ENCODE measurements at regions not wholly inside any gene's neighbourhood (a gene's known extent, or its start where the extent isn't known, plus 50 kb on each side); places are given as distances from the start of the nearest gene placed in this dataset.
A peak's percentile ranks its signal among the peaks of the same experiment; 100 is the strongest.

- no peak for DNase-seq (ENCODE audit: low spot score)
Measured at GRCh38 chr10:10302689-10303088, 715.0 kb upstream of the CELF2 start.

GRCh38 chr10:10307036-10307435 lies 710.6 kb upstream of the CELF2 start:
- DNase-seq (ENCODE audit: low spot score) = no peak

GRCh38 chr10:10307551-10307950 lies 710.1 kb upstream of the CELF2 start:
- no peak for DNase-seq (ENCODE audit: low spot score)

GRCh38 chr10:10310498-10310897 lies 707.2 kb upstream of the CELF2 start:
- no peak for DNase-seq (ENCODE audit: low spot score)

- DNase-seq (ENCODE audit: low spot score) = no peak
Measured at GRCh38 chr10:10311966-10312365, 705.7 kb upstream of the CELF2 start.

GRCh38 chr10:10313149-10313835 lies 704.4 kb upstream of the CELF2 start:
- DNase-seq (ENCODE audit: low spot score) = peak; percentile 72

- no peak for DNase-seq (ENCODE audit: low spot score)
Measured at GRCh38 chr10:10314626-10315025, 703.0 kb upstream of the CELF2 start.

GRCh38 chr10:10315989-10316388 lies 701.7 kb upstream of the CELF2 start:
- DNase-seq (ENCODE audit: low spot score) = no peak

- no peak for DNase-seq (ENCODE audit: low spot score)
Measured at GRCh38 chr10:10317151-10317550, 700.5 kb upstream of the CELF2 start.

GRCh38 chr10:10318856-10319255 lies 698.8 kb upstream of the CELF2 start:
- DNase-seq (ENCODE audit: low spot score) = no peak

- no peak for DNase-seq (ENCODE audit: low spot score)
Measured at GRCh38 chr10:10320956-10321355, 696.7 kb upstream of the CELF2 start.

GRCh38 chr10:10326116-10326515 lies 691.6 kb upstream of the CELF2 start:
- DNase-seq (ENCODE audit: low spot score) = no peak

GRCh38 chr10:10327934-10328333 lies 689.7 kb upstream of the CELF2 start:
- no peak for DNase-seq (ENCODE audit: low spot score)

- DNase-seq (ENCODE audit: low spot score) = no peak
Measured at GRCh38 chr10:10330418-10330817, 687.3 kb upstream of the CELF2 start.

- DNase-seq (ENCODE audit: low spot score) = no peak
Measured at GRCh38 chr10:10332786-10333185, 684.9 kb upstream of the CELF2 start.

GRCh38 chr10:10333622-10334021 lies 684.0 kb upstream of the CELF2 start:
- no peak for DNase-seq (ENCODE audit: low spot score)

GRCh38 chr10:10338339-10338738 lies 679.3 kb upstream of the CELF2 start:
- DNase-seq (ENCODE audit: low spot score) = no peak

- no peak for DNase-seq (ENCODE audit: low spot score)
Measured at GRCh38 chr10:10346390-10347150, 671.1 kb upstream of the CELF2 start.

GRCh38 chr10:10350050-10350449 lies 667.6 kb upstream of the CELF2 start:
- DNase-seq (ENCODE audit: low spot score) = no peak

- DNase-seq (ENCODE audit: low spot score) = no peak
Measured at GRCh38 chr10:10351451-10351850, 666.2 kb upstream of the CELF2 start.

GRCh38 chr10:10353326-10353868 lies 664.3 kb upstream of the CELF2 start:
- no peak for DNase-seq (ENCODE audit: low spot score)

GRCh38 chr10:10359263-10359662 lies 658.4 kb upstream of the CELF2 start:
- DNase-seq (ENCODE audit: low spot score) = no peak

- no peak for DNase-seq (ENCODE audit: low spot score)
Measured at GRCh38 chr10:10361301-10361885, 656.3 kb upstream of the CELF2 start.
